HEK293 (cell line): ENCODE measurements at regions not wholly inside any gene's neighbourhood (a gene's known extent, or its start where the extent isn't known, plus 50 kb on each side); places are given as distances from the start of the nearest gene placed in this dataset.
"Not testable (repeated sequence)": the region's sequence is repeated elsewhere in the genome, so short reads cannot be mapped to it uniquely, and the experiment has no call there.

Source experiments
- CTCF ChIA-PET: fragments of 350-600 bp; formaldehyde crosslinking; extraction: SDS; loops from one replicate; lab custom pipeline; 2021; ENCODE audit warnings: antibody characterized with exemption; lab: Yijun Ruan, JAX
- POLR2A ChIA-PET: fragments of 300-600 bp; formaldehyde crosslinking; extraction: SDS; loops from one replicate; lab custom pipeline; 2020; ENCODE audit warnings: antibody characterized with exemption, inconsistent platforms; lab: Yijun Ruan, JAX
- H3K27ac ChIP-seq: fragments of 200-500 bp; sonication (Bioruptor generic); 2 replicates; pipeline ENCODE4 v1.5.1; 2014; ENCODE audit warnings: low read depth, low read length, control low read depth, inconsistent platforms; ENCODE audit errors: extremely low read depth
- H3K36me3 ChIP-seq, 2 experiments: fragments of 200-500 bp in 1 of 2; sonication (Bioruptor generic) in 1 of 2; 1 replicate in 1 of 2; 2 replicates in 1 of 2; pipeline ENCODE4 v1.5.1; 2014 to 2017; ENCODE audit warnings: inconsistent platforms in 2 of 2, low read length in 2 of 2; ENCODE audit not compliant: control insufficient read depth in 2 of 2, insufficient read depth in 1 of 2
- H3K4me1 ChIP-seq: fragments of 200-500 bp; sonication (Bioruptor generic); 2 replicates; pipeline ENCODE4 v1.5.1; 2014; ENCODE audit warnings: mild to moderate bottlenecking, low read length, inconsistent platforms; ENCODE audit not compliant: control insufficient read depth, insufficient read depth
- H3K4me3 ChIP-seq: 2 replicates; pipeline ENCODE4 v1.5.1; 2011; ENCODE audit warnings: low read depth, mild to moderate bottlenecking, control low read depth, low read length, moderate library complexity
- H3K9me3 ChIP-seq: fragments of 200-500 bp; sonication (Bioruptor generic); 2 replicates; pipeline ENCODE4 v1.5.1; 2014; ENCODE audit warnings: low read depth, low read length, inconsistent platforms; ENCODE audit not compliant: control insufficient read depth, insufficient read depth
- TCF7L2 ChIP-seq: IDR thresholded peaks from 2 replicates; pipeline ENCODE4 v1.6.1; 2011; ENCODE audit warnings: low read depth, mild to moderate bottlenecking, inconsistent platforms, low read length, moderate library complexity, borderline replicate concordance
- ZNF274 ChIP-seq, 2 experiments: fragments of 200-500 bp in 1 of 2; fragments of 450-650 bp in 1 of 2; sonication (Bioruptor generic) in 1 of 2; formaldehyde crosslinking in 1 of 2; IDR thresholded peaks; 2 replicates each; pipeline versions ENCODE4 v1.5.1 to v1.6.1; 2014 to 2016; ENCODE audit warnings: borderline replicate concordance in 1 of 2, inconsistent platforms in 1 of 2, low read length in 1 of 2, missing biosample characterization in 1 of 2, missing genetic modification characterization in 1 of 2
- ZNF311 ChIP-seq: fragments of 450-650 bp; formaldehyde crosslinking; IDR thresholded peaks from 2 replicates; pipeline ENCODE4 v1.5.1; 2017; ENCODE audit warnings: missing biosample characterization, missing genetic modification characterization, borderline replicate concordance
- ZNF394 ChIP-seq: fragments of 450-650 bp; formaldehyde crosslinking; IDR thresholded peaks from 2 replicates; pipeline ENCODE4 v1.5.1; 2016; ENCODE audit warnings: missing biosample characterization, missing genetic modification characterization, mild to moderate bottlenecking, moderate library complexity, borderline replicate concordance
- ZNF629 ChIP-seq: fragments of 450-650 bp; formaldehyde crosslinking; IDR thresholded peaks from 2 replicates; pipeline ENCODE4 v1.5.1; 2017; ENCODE audit warnings: missing biosample characterization, missing genetic modification characterization
- ZNF654 ChIP-seq: fragments of 450-650 bp; formaldehyde crosslinking; IDR thresholded peaks from 2 replicates; pipeline ENCODE4 v1.5.1; 2016; ENCODE audit warnings: low read depth, missing biosample characterization, missing genetic modification characterization
- ZNF791 ChIP-seq: fragments of 450-650 bp; formaldehyde crosslinking; IDR thresholded peaks from 2 replicates; pipeline ENCODE4 v1.5.1; 2016; ENCODE audit warnings: missing biosample characterization, missing genetic modification characterization
- ZNF830 ChIP-seq: fragments of 450-650 bp; IDR thresholded peaks from 2 replicates; pipeline ENCODE4 v1.5.0; 2018; ENCODE audit warnings: missing biosample characterization, missing genetic modification characterization, low read depth, mild to moderate bottlenecking, moderate library complexity
- TF ChIP-seq, protein P1 (sequence below): fragments of 450-650 bp; formaldehyde crosslinking; IDR thresholded peaks from 2 replicates; pipeline ENCODE4 v1.5.1; 2016; ENCODE audit warnings: missing biosample characterization, missing genetic modification characterization
- TF ChIP-seq, protein P2 (sequence below): fragments of 450-650 bp; formaldehyde crosslinking; IDR thresholded peaks from 2 replicates; pipeline ENCODE4 v1.5.1; 2016; ENCODE audit warnings: missing biosample characterization, missing genetic modification characterization
- TF ChIP-seq, protein P3 (sequence below): fragments of 450-650 bp; formaldehyde crosslinking; IDR thresholded peaks from 2 replicates; pipeline ENCODE4 v1.5.1; 2017; ENCODE audit warnings: missing biosample characterization, missing genetic modification characterization
- TF ChIP-seq, protein P4 (sequence below): fragments of 450-650 bp; formaldehyde crosslinking; IDR thresholded peaks from 2 replicates; pipeline ENCODE4 v1.5.1; 2017; ENCODE audit warnings: missing biosample characterization, missing genetic modification characterization
- TF ChIP-seq, protein P5 (sequence below): fragments of 450-650 bp; formaldehyde crosslinking; IDR thresholded peaks from 2 replicates; pipeline ENCODE4 v1.5.1; 2016; ENCODE audit warnings: missing biosample characterization, missing genetic modification characterization

DNA sequence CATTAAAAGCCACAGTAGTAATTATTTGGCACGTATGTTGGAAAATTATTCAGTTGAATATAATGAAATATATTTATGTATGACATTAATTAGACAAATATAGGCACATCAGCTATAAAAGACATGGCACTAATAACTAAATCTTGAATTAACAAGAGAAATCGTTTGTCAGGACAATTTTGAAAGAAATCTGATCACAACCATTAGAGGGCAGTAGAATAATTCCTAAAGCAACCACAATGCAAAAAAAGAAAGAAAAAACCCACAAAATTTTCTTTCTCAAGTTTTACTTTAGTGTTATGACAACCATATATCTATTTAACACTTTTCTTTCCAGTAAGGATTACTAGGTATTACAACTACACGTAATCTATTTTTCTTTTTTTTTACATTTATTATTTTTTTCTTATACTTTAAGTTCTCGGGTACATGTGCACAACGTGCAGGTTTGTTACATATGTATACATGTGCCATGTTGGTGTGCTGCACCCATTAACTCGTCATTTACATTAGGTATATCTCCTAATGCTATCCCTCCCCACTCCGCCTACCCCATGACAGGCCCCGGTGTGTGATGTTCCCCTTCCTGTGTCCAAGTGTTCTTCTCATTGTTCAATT lies 126.8 kb upstream of the STK17B start:
- H3K36me3 ChIP-seq, H3K4me1 ChIP-seq, H3K27ac ChIP-seq, H3K9me3 ChIP-seq, H3K4me3 ChIP-seq, POLR2A ChIA-PET: not testable (repeated sequence)
- CTCF ChIA-PET = interaction anchor here (0.6 to 2.9 kb wide), 29 partner anchors 16 to 641 kb away, joined by 3 to 34 read pairs (median 3); no protein-coding TSS in a partner anchor
- TF ChIP-seq, protein P1, sequence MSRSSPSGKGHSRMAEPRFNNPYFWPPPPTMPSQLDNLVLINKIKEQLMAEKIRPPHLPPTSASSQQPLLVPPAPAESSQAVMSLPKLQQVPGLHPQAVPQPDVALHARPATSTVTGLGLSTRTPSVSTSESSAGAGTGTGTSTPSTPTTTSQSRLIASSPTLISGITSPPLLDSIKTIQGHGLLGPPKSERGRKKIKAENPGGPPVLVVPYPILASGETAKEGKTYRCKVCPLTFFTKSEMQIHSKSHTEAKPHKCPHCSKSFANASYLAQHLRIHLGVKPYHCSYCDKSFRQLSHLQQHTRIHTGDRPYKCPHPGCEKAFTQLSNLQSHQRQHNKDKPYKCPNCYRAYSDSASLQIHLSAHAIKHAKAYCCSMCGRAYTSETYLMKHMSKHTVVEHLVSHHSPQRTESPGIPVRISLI (tag by site-specific recombination) = peak; percentile 47; the same call in 1 of the 2 replicates
- TF ChIP-seq, protein P2, sequence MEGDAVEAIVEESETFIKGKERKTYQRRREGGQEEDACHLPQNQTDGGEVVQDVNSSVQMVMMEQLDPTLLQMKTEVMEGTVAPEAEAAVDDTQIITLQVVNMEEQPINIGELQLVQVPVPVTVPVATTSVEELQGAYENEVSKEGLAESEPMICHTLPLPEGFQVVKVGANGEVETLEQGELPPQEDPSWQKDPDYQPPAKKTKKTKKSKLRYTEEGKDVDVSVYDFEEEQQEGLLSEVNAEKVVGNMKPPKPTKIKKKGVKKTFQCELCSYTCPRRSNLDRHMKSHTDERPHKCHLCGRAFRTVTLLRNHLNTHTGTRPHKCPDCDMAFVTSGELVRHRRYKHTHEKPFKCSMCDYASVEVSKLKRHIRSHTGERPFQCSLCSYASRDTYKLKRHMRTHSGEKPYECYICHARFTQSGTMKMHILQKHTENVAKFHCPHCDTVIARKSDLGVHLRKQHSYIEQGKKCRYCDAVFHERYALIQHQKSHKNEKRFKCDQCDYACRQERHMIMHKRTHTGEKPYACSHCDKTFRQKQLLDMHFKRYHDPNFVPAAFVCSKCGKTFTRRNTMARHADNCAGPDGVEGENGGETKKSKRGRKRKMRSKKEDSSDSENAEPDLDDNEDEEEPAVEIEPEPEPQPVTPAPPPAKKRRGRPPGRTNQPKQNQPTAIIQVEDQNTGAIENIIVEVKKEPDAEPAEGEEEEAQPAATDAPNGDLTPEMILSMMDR (tag by site-specific recombination) = 0 out of 2 replicates have a peak, but pooled peaks have one; percentile 29
- TF ChIP-seq ZNF654 (tag by site-specific recombination) = peak; percentile 56

DNA sequence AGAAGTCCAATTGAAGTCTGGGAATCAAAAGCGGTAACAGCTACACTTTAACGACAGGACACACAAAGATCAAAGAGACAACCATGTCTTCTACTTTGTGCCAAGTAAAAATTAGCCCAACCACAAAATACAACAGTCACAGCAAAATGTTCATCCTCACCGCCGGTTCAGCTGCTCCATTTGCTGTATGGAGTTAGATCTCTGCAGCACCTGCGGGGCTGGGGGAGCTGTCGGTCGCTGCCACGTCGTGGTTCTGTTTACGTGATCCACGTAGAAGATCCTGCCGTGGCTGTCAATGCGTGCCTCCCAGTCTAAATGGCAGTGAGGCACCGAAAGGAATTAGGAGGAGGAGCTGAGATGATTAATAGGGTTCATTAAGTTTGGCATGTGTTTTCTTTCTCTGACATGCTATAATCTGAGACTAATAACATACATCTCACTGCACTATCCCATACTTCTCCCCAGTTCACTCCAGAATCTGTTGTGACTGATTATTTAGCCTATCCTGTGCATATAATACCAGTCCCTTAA lies 136.5 kb upstream of the STK17B start:
- Histone ChIP-seq H3K27ac (no peak overlapping the region), H3K4me1 (0 out of 2 replicates have a peak, but pooled peaks cover 4% of the 10 kb centered on the region), H3K36me3 (peaks cover 0 to 4% of the 10 kb centered on the region in 2 experiments; a peak in 1 of 3 replicates), H3K4me3 (no peak overlapping the region), H3K9me3 (no peaks in the 10 kb centered on the region)
- CTCF ChIA-PET = interaction anchor here (0.7 kb wide), 1 partner anchor 16 kb away, joined by 3 read pairs; no protein-coding TSS in a partner anchor
- TF ChIP-seq ZNF629 (tag by site-specific recombination) (no peak), ZNF274 (IDR thresholded peaks at IDR 0.05; ENCODE audit: low read length) (no peak), ZNF274 (tag by site-specific recombination; IDR thresholded peaks at IDR 0.05; ENCODE audit: borderline replicate concordance) (no peak), ZNF311 (tag by site-specific recombination) (no peak), ZNF791 (tag by site-specific recombination) (no peak), ZNF830 (no peak), TCF7L2 (no peak), ZNF394 (tag by site-specific recombination) (no peak)
- TF ChIP-seq, protein P3, sequence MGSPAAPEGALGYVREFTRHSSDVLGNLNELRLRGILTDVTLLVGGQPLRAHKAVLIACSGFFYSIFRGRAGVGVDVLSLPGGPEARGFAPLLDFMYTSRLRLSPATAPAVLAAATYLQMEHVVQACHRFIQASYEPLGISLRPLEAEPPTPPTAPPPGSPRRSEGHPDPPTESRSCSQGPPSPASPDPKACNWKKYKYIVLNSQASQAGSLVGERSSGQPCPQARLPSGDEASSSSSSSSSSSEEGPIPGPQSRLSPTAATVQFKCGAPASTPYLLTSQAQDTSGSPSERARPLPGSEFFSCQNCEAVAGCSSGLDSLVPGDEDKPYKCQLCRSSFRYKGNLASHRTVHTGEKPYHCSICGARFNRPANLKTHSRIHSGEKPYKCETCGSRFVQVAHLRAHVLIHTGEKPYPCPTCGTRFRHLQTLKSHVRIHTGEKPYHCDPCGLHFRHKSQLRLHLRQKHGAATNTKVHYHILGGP (tag by site-specific recombination) = no peak
- TF ChIP-seq, protein P1 (tag by site-specific recombination) = no peak
- TF ChIP-seq, protein P4, sequence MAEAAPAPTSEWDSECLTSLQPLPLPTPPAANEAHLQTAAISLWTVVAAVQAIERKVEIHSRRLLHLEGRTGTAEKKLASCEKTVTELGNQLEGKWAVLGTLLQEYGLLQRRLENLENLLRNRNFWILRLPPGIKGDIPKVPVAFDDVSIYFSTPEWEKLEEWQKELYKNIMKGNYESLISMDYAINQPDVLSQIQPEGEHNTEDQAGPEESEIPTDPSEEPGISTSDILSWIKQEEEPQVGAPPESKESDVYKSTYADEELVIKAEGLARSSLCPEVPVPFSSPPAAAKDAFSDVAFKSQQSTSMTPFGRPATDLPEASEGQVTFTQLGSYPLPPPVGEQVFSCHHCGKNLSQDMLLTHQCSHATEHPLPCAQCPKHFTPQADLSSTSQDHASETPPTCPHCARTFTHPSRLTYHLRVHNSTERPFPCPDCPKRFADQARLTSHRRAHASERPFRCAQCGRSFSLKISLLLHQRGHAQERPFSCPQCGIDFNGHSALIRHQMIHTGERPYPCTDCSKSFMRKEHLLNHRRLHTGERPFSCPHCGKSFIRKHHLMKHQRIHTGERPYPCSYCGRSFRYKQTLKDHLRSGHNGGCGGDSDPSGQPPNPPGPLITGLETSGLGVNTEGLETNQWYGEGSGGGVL = no peak
- TF ChIP-seq, protein P5, sequence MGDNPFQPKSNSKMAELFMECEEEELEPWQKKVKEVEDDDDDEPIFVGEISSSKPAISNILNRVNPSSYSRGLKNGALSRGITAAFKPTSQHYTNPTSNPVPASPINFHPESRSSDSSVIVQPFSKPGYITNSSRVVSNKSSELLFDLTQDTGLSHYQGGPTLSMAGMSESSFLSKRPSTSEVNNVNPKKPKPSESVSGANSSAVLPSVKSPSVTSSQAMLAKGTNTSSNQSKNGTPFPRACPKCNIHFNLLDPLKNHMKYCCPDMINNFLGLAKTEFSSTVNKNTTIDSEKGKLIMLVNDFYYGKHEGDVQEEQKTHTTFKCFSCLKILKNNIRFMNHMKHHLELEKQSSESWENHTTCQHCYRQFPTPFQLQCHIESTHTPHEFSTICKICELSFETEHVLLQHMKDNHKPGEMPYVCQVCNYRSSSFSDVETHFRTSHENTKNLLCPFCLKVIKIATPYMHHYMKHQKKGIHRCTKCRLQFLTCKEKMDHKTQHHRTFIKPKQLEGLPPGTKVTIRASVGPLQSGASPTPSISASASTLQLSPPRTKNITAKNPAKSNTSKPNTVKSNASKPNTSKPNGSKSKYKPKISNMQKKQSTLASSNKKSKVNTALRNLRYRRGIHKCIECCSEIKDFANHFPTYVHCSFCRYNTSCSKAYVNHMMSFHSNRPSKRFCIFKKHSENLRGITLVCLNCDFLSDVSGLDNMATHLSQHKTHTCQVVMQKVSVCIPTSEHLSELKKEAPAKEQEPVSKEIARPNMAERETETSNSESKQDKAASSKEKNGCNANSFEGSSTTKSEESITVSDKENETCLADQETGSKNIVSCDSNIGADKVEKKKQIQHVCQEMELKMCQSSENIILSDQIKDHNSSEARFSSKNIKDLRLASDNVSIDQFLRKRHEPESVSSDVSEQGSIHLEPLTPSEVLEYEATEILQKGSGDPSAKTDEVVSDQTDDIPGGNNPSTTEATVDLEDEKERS (tag by site-specific recombination) = no peak
- POLR2A ChIA-PET = no interaction called here
